ENCODE measurements at regions not wholly inside any gene's neighbourhood (a gene's known extent, or its start where the extent isn't known, plus 50 kb on each side); places are given as distances from the start of the nearest gene placed in this dataset.

DNA sequence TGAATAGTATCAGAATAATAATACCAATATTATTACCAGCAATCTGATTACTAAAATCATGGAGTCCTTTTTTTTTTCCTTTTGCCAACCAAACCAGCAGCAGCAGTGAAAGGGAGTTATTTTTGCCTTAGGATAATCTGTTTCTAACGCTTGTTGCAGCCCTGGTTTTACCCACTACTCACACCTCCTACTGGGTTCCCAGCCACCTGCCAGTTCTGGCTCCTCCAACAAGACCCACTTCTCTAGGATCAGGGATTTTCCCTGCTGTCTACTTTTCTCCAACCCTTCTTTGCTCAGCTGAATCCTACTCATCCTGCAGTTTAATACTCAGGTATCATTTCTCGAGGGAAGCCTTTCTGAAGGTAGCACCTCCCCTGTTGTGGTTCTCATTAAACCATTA, 96.8 kb upstream of the BCAR3 start:
- no peak for ATAC-seq
- TF ChIP-seq ZC3H10 (CRISPR knock-in tag; IDR thresholded peaks at IDR 0.05) (no peak), ZNF70 (CRISPR knock-in tag; IDR thresholded peaks at IDR 0.05) (no peak), ZFP30 (CRISPR knock-in tag; IDR thresholded peaks at IDR 0.05) (no peak), TSHZ2 (CRISPR knock-in tag; IDR thresholded peaks at IDR 0.05) (no peak), GLIS3 (CRISPR knock-in tag; IDR thresholded peaks at IDR 0.05) (no peak), ARNTL (CRISPR knock-in tag; IDR thresholded peaks at IDR 0.05; ENCODE audit: borderline replicate concordance, low read depth) (no peak), CSDC2 (CRISPR knock-in tag; IDR thresholded peaks at IDR 0.05) (no peak), OSR1 (CRISPR knock-in tag; IDR thresholded peaks at IDR 0.05) (no peak), PPARA (CRISPR knock-in tag; IDR thresholded peaks at IDR 0.05; ENCODE audit: borderline replicate concordance) (no peak), ZFP3 (CRISPR knock-in tag; IDR thresholded peaks at IDR 0.05) (no peak), ISL1 (CRISPR knock-in tag; IDR thresholded peaks at IDR 0.05) (no peak), ESRRG (CRISPR knock-in tag; IDR thresholded peaks at IDR 0.05) (no peak), TCF4 (CRISPR knock-in tag; IDR thresholded peaks at IDR 0.05; ENCODE audit: borderline replicate concordance) (no peak)
- TF ChIP-seq, protein P1, sequence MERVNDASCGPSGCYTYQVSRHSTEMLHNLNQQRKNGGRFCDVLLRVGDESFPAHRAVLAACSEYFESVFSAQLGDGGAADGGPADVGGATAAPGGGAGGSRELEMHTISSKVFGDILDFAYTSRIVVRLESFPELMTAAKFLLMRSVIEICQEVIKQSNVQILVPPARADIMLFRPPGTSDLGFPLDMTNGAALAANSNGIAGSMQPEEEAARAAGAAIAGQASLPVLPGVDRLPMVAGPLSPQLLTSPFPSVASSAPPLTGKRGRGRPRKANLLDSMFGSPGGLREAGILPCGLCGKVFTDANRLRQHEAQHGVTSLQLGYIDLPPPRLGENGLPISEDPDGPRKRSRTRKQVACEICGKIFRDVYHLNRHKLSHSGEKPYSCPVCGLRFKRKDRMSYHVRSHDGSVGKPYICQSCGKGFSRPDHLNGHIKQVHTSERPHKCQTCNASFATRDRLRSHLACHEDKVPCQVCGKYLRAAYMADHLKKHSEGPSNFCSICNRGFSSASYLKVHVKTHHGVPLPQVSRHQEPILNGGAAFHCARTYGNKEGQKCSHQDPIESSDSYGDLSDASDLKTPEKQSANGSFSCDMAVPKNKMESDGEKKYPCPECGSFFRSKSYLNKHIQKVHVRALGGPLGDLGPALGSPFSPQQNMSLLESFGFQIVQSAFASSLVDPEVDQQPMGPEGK (CRISPR knock-in tag; IDR thresholded peaks at IDR 0.05; ENCODE audit: borderline replicate concordance): no peak
- TF ChIP-seq, protein P2, sequence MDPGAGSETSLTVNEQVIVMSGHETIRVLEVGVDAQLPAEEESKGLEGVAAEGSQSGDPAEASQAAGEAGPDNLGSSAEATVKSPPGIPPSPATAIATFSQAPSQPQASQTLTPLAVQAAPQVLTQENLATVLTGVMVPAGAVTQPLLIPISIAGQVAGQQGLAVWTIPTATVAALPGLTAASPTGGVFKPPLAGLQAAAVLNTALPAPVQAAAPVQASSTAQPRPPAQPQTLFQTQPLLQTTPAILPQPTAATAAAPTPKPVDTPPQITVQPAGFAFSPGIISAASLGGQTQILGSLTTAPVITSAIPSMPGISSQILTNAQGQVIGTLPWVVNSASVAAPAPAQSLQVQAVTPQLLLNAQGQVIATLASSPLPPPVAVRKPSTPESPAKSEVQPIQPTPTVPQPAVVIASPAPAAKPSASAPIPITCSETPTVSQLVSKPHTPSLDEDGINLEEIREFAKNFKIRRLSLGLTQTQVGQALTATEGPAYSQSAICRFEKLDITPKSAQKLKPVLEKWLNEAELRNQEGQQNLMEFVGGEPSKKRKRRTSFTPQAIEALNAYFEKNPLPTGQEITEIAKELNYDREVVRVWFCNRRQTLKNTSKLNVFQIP (CRISPR knock-in tag; IDR thresholded peaks at IDR 0.05; ENCODE audit: borderline replicate concordance, low read depth): no peak

- no peak for ATAC-seq
- TF ChIP-seq TCF4 (CRISPR knock-in tag; IDR thresholded peaks at IDR 0.05; ENCODE audit: borderline replicate concordance): no peak
- TF ChIP-seq, protein P3, sequence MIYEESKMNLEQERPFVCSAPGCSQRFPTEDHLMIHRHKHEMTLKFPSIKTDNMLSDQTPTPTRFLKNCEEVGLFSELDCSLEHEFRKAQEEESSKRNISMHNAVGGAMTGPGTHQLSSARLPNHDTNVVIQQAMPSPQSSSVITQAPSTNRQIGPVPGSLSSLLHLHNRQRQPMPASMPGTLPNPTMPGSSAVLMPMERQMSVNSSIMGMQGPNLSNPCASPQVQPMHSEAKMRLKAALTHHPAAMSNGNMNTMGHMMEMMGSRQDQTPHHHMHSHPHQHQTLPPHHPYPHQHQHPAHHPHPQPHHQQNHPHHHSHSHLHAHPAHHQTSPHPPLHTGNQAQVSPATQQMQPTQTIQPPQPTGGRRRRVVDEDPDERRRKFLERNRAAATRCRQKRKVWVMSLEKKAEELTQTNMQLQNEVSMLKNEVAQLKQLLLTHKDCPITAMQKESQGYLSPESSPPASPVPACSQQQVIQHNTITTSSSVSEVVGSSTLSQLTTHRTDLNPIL (CRISPR knock-in tag; IDR thresholded peaks at IDR 0.05; ENCODE audit: low read depth): no peak
- no peak for TF ChIP-seq TSHZ2 (CRISPR knock-in tag; IDR thresholded peaks at IDR 0.05)
- TF ChIP-seq, protein P1 (CRISPR knock-in tag; IDR thresholded peaks at IDR 0.05; ENCODE audit: borderline replicate concordance): no peak
- no peak for TF ChIP-seq PPARA (CRISPR knock-in tag; IDR thresholded peaks at IDR 0.05; ENCODE audit: borderline replicate concordance)
- no peak for TF ChIP-seq CSDC2 (CRISPR knock-in tag; IDR thresholded peaks at IDR 0.05)
- TF ChIP-seq ZNF70 (CRISPR knock-in tag; IDR thresholded peaks at IDR 0.05): no peak
- no peak for TF ChIP-seq OSR1 (CRISPR knock-in tag; IDR thresholded peaks at IDR 0.05)
- TF ChIP-seq GLIS3 (CRISPR knock-in tag; IDR thresholded peaks at IDR 0.05): no peak
- TF ChIP-seq ZC3H10 (CRISPR knock-in tag; IDR thresholded peaks at IDR 0.05): no peak
- TF ChIP-seq ISL1 (CRISPR knock-in tag; IDR thresholded peaks at IDR 0.05): no peak
- TF ChIP-seq, protein P2 (CRISPR knock-in tag; IDR thresholded peaks at IDR 0.05; ENCODE audit: borderline replicate concordance, low read depth): no peak
- TF ChIP-seq ARNTL (CRISPR knock-in tag; IDR thresholded peaks at IDR 0.05; ENCODE audit: borderline replicate concordance, low read depth): no peak
- TF ChIP-seq ZNF8 (CRISPR knock-in tag; IDR thresholded peaks at IDR 0.05): no peak
- no peak for TF ChIP-seq TOX (CRISPR knock-in tag; IDR thresholded peaks at IDR 0.05; ENCODE audit: borderline replicate concordance)
- TF ChIP-seq SNAI2 (CRISPR knock-in tag; IDR thresholded peaks at IDR 0.05): no peak
These were observed 95.6 kb upstream of the BCAR3 start for GRCh38 chr1:93777255-93777654.

All from SK-N-SH treated with all-trans-retinoic acid at 6 μM for 48 hours (cell line).